Caco-2 (cell line): ENCODE measurements at regions not wholly inside any gene's neighbourhood (a gene's known extent, or its start where the extent isn't known, plus 50 kb on each side); places are given as distances from the start of the nearest gene placed in this dataset.

Source experiments
- BruUV-seq: library from RNA; stranded (reverse); fragments of 400-500 nt; replicated peaks from 2 replicates; lab custom pipeline; 2021; lab: Mats Ljungman, UMichigan
- CTCF ChIA-PET: fragments of 300-600 bp; sonication (Branson Sonifier 250); formaldehyde crosslinking; loops from one replicate; lab custom pipeline; 2022; ENCODE audit warnings: antibody characterized with exemption; lab: Charles Lee
- POLR2A ChIA-PET: fragments of 300-600 bp; sonication (Branson Sonifier 250); formaldehyde crosslinking; loops from one replicate; lab custom pipeline; 2022; ENCODE audit warnings: antibody characterized with exemption; lab: Charles Lee
- DNase-seq, 2 experiments: peaks; one replicate each; pipeline versions ENCODE4 v3.0.0 to v3.0.0-alpha.2; 2020 to 2022
- H3K27me3 ChIP-seq: replicated peaks from 2 replicates; pipeline ENCODE4 v1.6.0; 2011; ENCODE audit warnings: low read length; ENCODE audit not compliant: control insufficient read depth, insufficient read depth
- H3K36me3 ChIP-seq: 2 replicates; pipeline ENCODE4 v1.5.1; 2011; ENCODE audit warnings: low read length; ENCODE audit not compliant: control insufficient read depth, insufficient read depth
- H3K4me1 ChIP-seq: fragments of 250-450 bp; sonication (Bioruptor Pico); 2 replicates; pipeline ENCODE4 v1.5.1; 2020; ENCODE audit warnings: mild to moderate bottlenecking
- H3K4me3 ChIP-seq: 2 replicates; pipeline ENCODE4 v1.5.1; 2011; ENCODE audit warnings: low read depth, mild to moderate bottlenecking, control low read depth, low read length
- H3K9me3 ChIP-seq: fragments of 250-450 bp; sonication (Bioruptor Pico); 2 replicates; pipeline ENCODE4 v1.5.1; 2020; ENCODE audit warnings: mild to moderate bottlenecking, moderate library complexity
- H3K27ac Mint-ChIP-seq: one replicate; pipeline ENCODE4 v1.8.0; 2022; ENCODE audit warnings: mixed read lengths; ENCODE audit not compliant: unreplicated experiment
- H3K27me3 Mint-ChIP-seq: one replicate; pipeline ENCODE4 v1.8.0; 2022; ENCODE audit warnings: mixed read lengths; ENCODE audit not compliant: insufficient read depth, unreplicated experiment
- H3K36me3 Mint-ChIP-seq: one replicate; pipeline ENCODE4 v1.8.0; 2022; ENCODE audit warnings: mild to moderate bottlenecking, mixed read lengths; ENCODE audit not compliant: insufficient read depth, unreplicated experiment
- H3K4me1 Mint-ChIP-seq: one replicate; pipeline ENCODE4 v1.8.0; 2022; ENCODE audit warnings: low read depth, mixed read lengths; ENCODE audit not compliant: unreplicated experiment
- H3K4me3 Mint-ChIP-seq: one replicate; pipeline ENCODE4 v1.8.0; 2022; ENCODE audit warnings: mild to moderate bottlenecking, moderate library complexity, mixed read lengths; ENCODE audit not compliant: unreplicated experiment
- H3K9me3 Mint-ChIP-seq: one replicate; pipeline ENCODE4 v1.8.0; 2022; ENCODE audit warnings: mixed read lengths; ENCODE audit not compliant: unreplicated experiment
- CTCF ChIP-seq, 2 experiments: fragments of 200-600 bp in 1 of 2; IDR thresholded peaks; 1 replicate in 1 of 2; 2 replicates in 1 of 2; pipeline versions ENCODE4 v1.5.1 to v1.8.0; 2011 to 2022; ENCODE audit warnings: antibody characterized with exemption in 1 of 2, control low read depth in 1 of 2, inconsistent platforms in 1 of 2, low read depth in 1 of 2, low read length in 1 of 2, mild to moderate bottlenecking in 1 of 2, moderate library complexity in 1 of 2; ENCODE audit not compliant: insufficient read depth in 1 of 2, severe bottlenecking in 1 of 2, unreplicated experiment in 1 of 2
- intact Hi-C: fragments of 100-400 bp; cut with micrococcal nuclease; formaldehyde crosslinking; loops from one replicate; pipeline ENCODE4 v1.10.0; 2022; ENCODE audit not compliant: unreplicated experiment

GRCh38 chr2:12201369-12201768, 454.9 kb downstream of the LPIN1 start:
- Histone ChIP-seq H3K36me3 (no peaks in the 10 kb centered on the region), H3K27me3 (no peaks in the 10 kb centered on the region), H3K4me3 (no peak overlapping the region), H3K4me1 (no peaks in the 10 kb centered on the region), H3K9me3 (no peaks in the 10 kb centered on the region)
- peaks cover 21% of the 10 kb centered on the region for H3K27me3 Mint-ChIP-seq
- no peaks in the 10 kb centered on the region for H3K36me3 Mint-ChIP-seq
- no peak overlapping the region for H3K27ac Mint-ChIP-seq
- peaks cover 8% of the 10 kb centered on the region for H3K4me1 Mint-ChIP-seq
- BruUV-seq, result no TSS peak
- DNase-seq, result no peak
- TF ChIP-seq CTCF (IDR thresholded peaks at IDR 0.05; ENCODE audit: insufficient read depth in 1 of 2, low read depth in 1 of 2, low read length in 1 of 2, severe bottlenecking in 1 of 2, unreplicated experiment in 1 of 2), result no peak
- ChIA-PET POLR2A (no interaction called here), CTCF (no interaction called here)
- H3K9me3 Mint-ChIP-seq, result no peaks in the 10 kb centered on the region
- no peak overlapping the region for H3K4me3 Mint-ChIP-seq
- intact Hi-C loops, result no loop called here

- CTCF ChIA-PET, result no interaction called here
Observed at GRCh38 chr2:12202313-12203075, 456.1 kb downstream of the LPIN1 start.

GRCh38 chr2:12203528-12203927, 457.1 kb downstream of the LPIN1 start:
- no peak for DNase-seq
- ChIA-PET POLR2A (no interaction called here), CTCF (no interaction called here)
- TF ChIP-seq CTCF (IDR thresholded peaks at IDR 0.05; ENCODE audit: insufficient read depth in 1 of 2, low read depth in 1 of 2, low read length in 1 of 2, severe bottlenecking in 1 of 2, unreplicated experiment in 1 of 2), result no peak
- Histone ChIP-seq H3K27me3 (no peaks in the 10 kb centered on the region), H3K4me1 (no peaks in the 10 kb centered on the region), H3K4me3 (no peak overlapping the region), H3K9me3 (no peaks in the 10 kb centered on the region), H3K36me3 (no peaks in the 10 kb centered on the region)
- Mint-ChIP-seq H3K9me3 (no peaks in the 10 kb centered on the region), H3K27ac (no peak overlapping the region), H3K4me1 (peaks cover 8% of the 10 kb centered on the region), H3K27me3 (peaks cover 14% of the 10 kb centered on the region), H3K4me3 (no peak overlapping the region), H3K36me3 (no peaks in the 10 kb centered on the region)
- intact Hi-C loops, result no loop called here
- no TSS peak for BruUV-seq

More at GRCh38 chr2:12202313-12203075, 456.1 kb downstream of the LPIN1 start:
- Histone ChIP-seq H3K36me3 (no peaks in the 10 kb centered on the region), H3K9me3 (no peaks in the 10 kb centered on the region), H3K4me1 (no peaks in the 10 kb centered on the region), H3K4me3 (no peak overlapping the region), H3K27me3 (no peaks in the 10 kb centered on the region)
- H3K27me3 Mint-ChIP-seq, result peaks cover 17% of the 10 kb centered on the region
- no peaks in the 10 kb centered on the region for H3K9me3 Mint-ChIP-seq
- intact Hi-C loops, result no loop called here
- POLR2A ChIA-PET, result no interaction called here
- no peak overlapping the region for H3K27ac Mint-ChIP-seq
- no peak for DNase-seq
- no peak for TF ChIP-seq CTCF (IDR thresholded peaks at IDR 0.05; ENCODE audit: insufficient read depth in 1 of 2, low read depth in 1 of 2, low read length in 1 of 2, severe bottlenecking in 1 of 2, unreplicated experiment in 1 of 2)
- no peak overlapping the region for H3K4me3 Mint-ChIP-seq
- BruUV-seq, result no TSS peak
- H3K4me1 Mint-ChIP-seq, result peaks cover 8% of the 10 kb centered on the region
- H3K36me3 Mint-ChIP-seq, result no peaks in the 10 kb centered on the region
